ENCODE measurements at regions not wholly inside any gene's neighbourhood (a gene's known extent, or its start where the extent isn't known, plus 50 kb on each side); places are given as distances from the start of the nearest gene placed in this dataset.

- H3K27me3 ChIP-seq (replicated peaks in 2 of 5; ENCODE audit: control insufficient read depth in 4 of 5, insufficient read depth in 5 of 5, low read length in 4 of 5), result no peaks in the 10 kb centered on the region
- DNase-seq, result no peak
- H3K36me3 ChIP-seq (ENCODE audit: control insufficient read depth in 4 of 4, insufficient read depth in 4 of 4, low read length in 3 of 4), result no peaks in the 10 kb centered on the region
- H3K4me1 ChIP-seq (ENCODE audit: control extremely low read depth in 1 of 4, control insufficient read depth in 4 of 4, insufficient read depth in 4 of 4, low read length in 3 of 4), result no peaks in the 10 kb centered on the region
- ChIA-PET CTCF (no interaction called here), POLR2A (no interaction called here)
- no peak overlapping the region for H3K4me3 ChIP-seq (ENCODE audit: control insufficient read depth in 1 of 7, extremely low read depth in 1 of 7, insufficient read depth in 4 of 7, low read depth in 2 of 7, low read length in 6 of 7)
- peaks cover 0 to 7% (median 2%) of the 10 kb centered on the region in 5 experiments for H3K9me3 ChIP-seq (ENCODE audit: control extremely low read depth in 1 of 5, control insufficient read depth in 4 of 5, insufficient read depth in 2 of 5, low read depth in 1 of 5, low read length in 4 of 5)
- 100% methylated on average over 1 of the region's 2 CpGs for WGBS (ENCODE audit: insufficient coverage)
- no peak overlapping the region for H3K27ac ChIP-seq (ENCODE audit: insufficient read depth in 1 of 2, low read depth in 1 of 2, low read length in 2 of 2, poor library complexity in 1 of 2, severe bottlenecking in 2 of 2)
These were observed 755.6 kb downstream of the TYW1 start for GRCh38 chr7:67752227-67752626.

GRCh38 chr7:67753891-67754290 is 757.3 kb downstream of the TYW1 start:
- H3K4me3 ChIP-seq (ENCODE audit: control insufficient read depth in 1 of 7, extremely low read depth in 1 of 7, insufficient read depth in 4 of 7, low read depth in 2 of 7, low read length in 6 of 7), result no peak overlapping the region
- ChIA-PET POLR2A (no interaction called here), CTCF (no interaction called here)
- 100% methylated on average over 2 of the region's 4 CpGs for WGBS (ENCODE audit: insufficient coverage)
- H3K27me3 ChIP-seq (replicated peaks in 2 of 5; ENCODE audit: control insufficient read depth in 4 of 5, insufficient read depth in 5 of 5, low read length in 4 of 5), result no peaks in the 10 kb centered on the region
- DNase-seq, result no peak
- H3K9me3 ChIP-seq (ENCODE audit: control extremely low read depth in 1 of 5, control insufficient read depth in 4 of 5, insufficient read depth in 2 of 5, low read depth in 1 of 5, low read length in 4 of 5), result peaks cover 0 to 5% (median 2%) of the 10 kb centered on the region in 5 experiments
- no peak overlapping the region for H3K27ac ChIP-seq (ENCODE audit: insufficient read depth in 1 of 2, low read depth in 1 of 2, low read length in 2 of 2, poor library complexity in 1 of 2, severe bottlenecking in 2 of 2)
- H3K36me3 ChIP-seq (ENCODE audit: control insufficient read depth in 4 of 4, insufficient read depth in 4 of 4, low read length in 3 of 4), result no peaks in the 10 kb centered on the region
- no peaks in the 10 kb centered on the region for H3K4me1 ChIP-seq (ENCODE audit: control extremely low read depth in 1 of 4, control insufficient read depth in 4 of 4, insufficient read depth in 4 of 4, low read length in 3 of 4)

- WGBS (ENCODE audit: insufficient coverage), result 100% methylated on average over 1 of the region's 2 CpGs
- ChIA-PET CTCF (no interaction called here), POLR2A (no interaction called here)
- Histone ChIP-seq H3K27me3 (replicated peaks in 2 of 5; ENCODE audit: control insufficient read depth in 4 of 5, insufficient read depth in 5 of 5, low read length in 4 of 5) (no peaks in the 10 kb centered on the region), H3K27ac (ENCODE audit: insufficient read depth in 1 of 2, low read depth in 1 of 2, low read length in 2 of 2, poor library complexity in 1 of 2, severe bottlenecking in 2 of 2) (no peak overlapping the region), H3K4me3 (ENCODE audit: control insufficient read depth in 1 of 7, extremely low read depth in 1 of 7, insufficient read depth in 4 of 7, low read depth in 2 of 7, low read length in 6 of 7) (no peak overlapping the region), H3K36me3 (ENCODE audit: control insufficient read depth in 4 of 4, insufficient read depth in 4 of 4, low read length in 3 of 4) (no peaks in the 10 kb centered on the region), H3K9me3 (ENCODE audit: control extremely low read depth in 1 of 5, control insufficient read depth in 4 of 5, insufficient read depth in 2 of 5, low read depth in 1 of 5, low read length in 4 of 5) (peaks cover 0 to 3% (median 0%) of the 10 kb centered on the region in 5 experiments), H3K4me1 (ENCODE audit: control extremely low read depth in 1 of 4, control insufficient read depth in 4 of 4, insufficient read depth in 4 of 4, low read length in 3 of 4) (no peaks in the 10 kb centered on the region)
- no peak for DNase-seq
These were observed 758.0 kb downstream of the TYW1 start for GRCh38 chr7:67754651-67755050.

GRCh38 chr7:67758551-67758950 is 761.9 kb downstream of the TYW1 start:
- no peak for DNase-seq
- Histone ChIP-seq H3K27ac (ENCODE audit: insufficient read depth in 1 of 2, low read depth in 1 of 2, low read length in 2 of 2, poor library complexity in 1 of 2, severe bottlenecking in 2 of 2) (no peak overlapping the region), H3K27me3 (replicated peaks in 2 of 5; ENCODE audit: control insufficient read depth in 4 of 5, insufficient read depth in 5 of 5, low read length in 4 of 5) (no peaks in the 10 kb centered on the region), H3K9me3 (ENCODE audit: control extremely low read depth in 1 of 5, control insufficient read depth in 4 of 5, insufficient read depth in 2 of 5, low read depth in 1 of 5, low read length in 4 of 5) (no peaks in the 10 kb centered on the region), H3K4me1 (ENCODE audit: control extremely low read depth in 1 of 4, control insufficient read depth in 4 of 4, insufficient read depth in 4 of 4, low read length in 3 of 4) (no peaks in the 10 kb centered on the region), H3K4me3 (ENCODE audit: control insufficient read depth in 1 of 7, extremely low read depth in 1 of 7, insufficient read depth in 4 of 7, low read depth in 2 of 7, low read length in 6 of 7) (no peak overlapping the region), H3K36me3 (ENCODE audit: control insufficient read depth in 4 of 4, insufficient read depth in 4 of 4, low read length in 3 of 4) (no peaks in the 10 kb centered on the region)
- WGBS (ENCODE audit: insufficient coverage), result 92% methylated on average over 2 of the region's 3 CpGs
- ChIA-PET CTCF (no interaction called here), POLR2A (no interaction called here)

- CTCF ChIA-PET, result no interaction called here
- POLR2A ChIA-PET, result no interaction called here
- H3K36me3 ChIP-seq (ENCODE audit: control insufficient read depth in 4 of 4, insufficient read depth in 4 of 4, low read length in 3 of 4), result no peaks in the 10 kb centered on the region
- H3K4me3 ChIP-seq (ENCODE audit: control insufficient read depth in 1 of 7, extremely low read depth in 1 of 7, insufficient read depth in 4 of 7, low read depth in 2 of 7, low read length in 6 of 7), result no peak overlapping the region
- no peaks in the 10 kb centered on the region for H3K27me3 ChIP-seq (replicated peaks in 2 of 5; ENCODE audit: control insufficient read depth in 4 of 5, insufficient read depth in 5 of 5, low read length in 4 of 5)
- H3K27ac ChIP-seq (ENCODE audit: insufficient read depth in 1 of 2, low read depth in 1 of 2, low read length in 2 of 2, poor library complexity in 1 of 2, severe bottlenecking in 2 of 2), result no peak overlapping the region
- DNase-seq, result no peak
- no peaks in the 10 kb centered on the region for H3K4me1 ChIP-seq (ENCODE audit: control extremely low read depth in 1 of 4, control insufficient read depth in 4 of 4, insufficient read depth in 4 of 4, low read length in 3 of 4)
- no CpG with 5 or more reads among the region's 1 CpG for WGBS (ENCODE audit: insufficient coverage)
- no peaks in the 10 kb centered on the region for H3K9me3 ChIP-seq (ENCODE audit: control extremely low read depth in 1 of 5, control insufficient read depth in 4 of 5, insufficient read depth in 2 of 5, low read depth in 1 of 5, low read length in 4 of 5)
These were observed 764.3 kb downstream of the TYW1 start for GRCh38 chr7:67760971-67761370.

- ChIA-PET CTCF (no interaction called here), POLR2A (no interaction called here)
- Histone ChIP-seq H3K27me3 (replicated peaks in 2 of 5; ENCODE audit: control insufficient read depth in 4 of 5, insufficient read depth in 5 of 5, low read length in 4 of 5) (no peaks in the 10 kb centered on the region), H3K4me3 (ENCODE audit: control insufficient read depth in 1 of 7, extremely low read depth in 1 of 7, insufficient read depth in 4 of 7, low read depth in 2 of 7, low read length in 6 of 7) (no peak overlapping the region), H3K9me3 (ENCODE audit: control extremely low read depth in 1 of 5, control insufficient read depth in 4 of 5, insufficient read depth in 2 of 5, low read depth in 1 of 5, low read length in 4 of 5) (peaks cover 0 to 3% (median 0%) of the 10 kb centered on the region in 5 experiments), H3K4me1 (ENCODE audit: control extremely low read depth in 1 of 4, control insufficient read depth in 4 of 4, insufficient read depth in 4 of 4, low read length in 3 of 4) (no peaks in the 10 kb centered on the region), H3K36me3 (ENCODE audit: control insufficient read depth in 4 of 4, insufficient read depth in 4 of 4, low read length in 3 of 4) (no peaks in the 10 kb centered on the region), H3K27ac (ENCODE audit: insufficient read depth in 1 of 2, low read depth in 1 of 2, low read length in 2 of 2, poor library complexity in 1 of 2, severe bottlenecking in 2 of 2) (no peak overlapping the region)
- WGBS (ENCODE audit: insufficient coverage), result no CpG with 5 or more reads among the region's 4 CpGs
- DNase-seq, result no peak
These were observed 765.9 kb downstream of the TYW1 start for GRCh38 chr7:67762516-67762915.

- H3K4me3 ChIP-seq (ENCODE audit: control insufficient read depth in 1 of 7, extremely low read depth in 1 of 7, insufficient read depth in 4 of 7, low read depth in 2 of 7, low read length in 6 of 7), result no peak overlapping the region
- no peak for DNase-seq
- 100% methylated on average over 1 of the region's 4 CpGs for WGBS (ENCODE audit: insufficient coverage)
- POLR2A ChIA-PET, result no interaction called here
- H3K27me3 ChIP-seq (replicated peaks in 2 of 5; ENCODE audit: control insufficient read depth in 4 of 5, insufficient read depth in 5 of 5, low read length in 4 of 5), result no peaks in the 10 kb centered on the region
- no peaks in the 10 kb centered on the region for H3K4me1 ChIP-seq (ENCODE audit: control extremely low read depth in 1 of 4, control insufficient read depth in 4 of 4, insufficient read depth in 4 of 4, low read length in 3 of 4)
- CTCF ChIA-PET, result no interaction called here
- H3K27ac ChIP-seq (ENCODE audit: insufficient read depth in 1 of 2, low read depth in 1 of 2, low read length in 2 of 2, poor library complexity in 1 of 2, severe bottlenecking in 2 of 2), result no peak overlapping the region
- H3K9me3 ChIP-seq (ENCODE audit: control extremely low read depth in 1 of 5, control insufficient read depth in 4 of 5, insufficient read depth in 2 of 5, low read depth in 1 of 5, low read length in 4 of 5), result peaks cover 0 to 3% (median 0%) of the 10 kb centered on the region in 5 experiments
- H3K36me3 ChIP-seq (ENCODE audit: control insufficient read depth in 4 of 4, insufficient read depth in 4 of 4, low read length in 3 of 4), result no peaks in the 10 kb centered on the region
These were observed 767.7 kb downstream of the TYW1 start for GRCh38 chr7:67764289-67764688.
